Gastroesophageal sphincter (tissue), 3 donors: ENCODE measurements at regions not wholly inside any gene's neighbourhood (a gene's known extent, or its start where the extent isn't known, plus 50 kb on each side); places are given as distances from the start of the nearest gene placed in this dataset.

Experiments used
- EP300 ChIP-seq: sonication (generic); formaldehyde crosslinking; IDR thresholded peaks from one replicate; pipeline ENCODE4 v1.6.1; 2017; ENCODE audit warnings: antibody characterized with exemption, mild to moderate bottlenecking
- POLR2A ChIP-seq, 2 donors: fragments of 450-650 bp; IDR thresholded peaks; one replicate each; pipeline ENCODE4 v1.6.1; 2017; ENCODE audit warnings: antibody characterized with exemption in 2 of 2, mild to moderate bottlenecking in 2 of 2, moderate library complexity in 1 of 2
- POLR2AphosphoS5 ChIP-seq: sonication (generic); formaldehyde crosslinking; IDR thresholded peaks from one replicate; pipeline ENCODE4 v1.6.1; 2017; ENCODE audit warnings: antibody characterized with exemption
- TF ChIP-seq, protein P1 (sequence below), 4 experiments: fragments of 200-600 bp in 2 of 4; fragments of 450-650 bp in 2 of 4; sonication (generic) in 1 of 4; IDR thresholded peaks; one replicate each; pipeline ENCODE4 v1.5.1; 2017 to 2019; ENCODE audit warnings: antibody characterized with exemption in 4 of 4, mild to moderate bottlenecking in 2 of 4, moderate library complexity in 2 of 4

DNA sequence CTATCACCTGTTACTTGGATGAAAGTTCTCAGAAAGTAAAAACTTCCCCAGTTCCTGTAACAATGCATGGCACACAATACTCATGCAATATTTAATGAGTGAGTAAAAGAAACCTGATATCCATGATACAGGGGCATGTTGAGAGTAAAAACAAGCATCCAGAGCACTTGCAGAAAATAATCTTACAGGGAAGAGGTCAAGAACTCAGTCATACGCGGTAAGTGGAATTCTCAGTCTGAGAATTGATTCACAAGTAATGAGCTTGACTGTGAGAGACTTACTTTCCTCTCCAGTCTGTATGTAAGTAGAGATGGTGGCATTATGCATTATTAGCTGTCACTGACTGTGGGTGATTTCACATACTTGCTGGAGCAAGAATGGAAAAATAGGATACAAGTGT lies 976.9 kb downstream of the BRINP3 start:
- TF ChIP-seq, protein P1, sequence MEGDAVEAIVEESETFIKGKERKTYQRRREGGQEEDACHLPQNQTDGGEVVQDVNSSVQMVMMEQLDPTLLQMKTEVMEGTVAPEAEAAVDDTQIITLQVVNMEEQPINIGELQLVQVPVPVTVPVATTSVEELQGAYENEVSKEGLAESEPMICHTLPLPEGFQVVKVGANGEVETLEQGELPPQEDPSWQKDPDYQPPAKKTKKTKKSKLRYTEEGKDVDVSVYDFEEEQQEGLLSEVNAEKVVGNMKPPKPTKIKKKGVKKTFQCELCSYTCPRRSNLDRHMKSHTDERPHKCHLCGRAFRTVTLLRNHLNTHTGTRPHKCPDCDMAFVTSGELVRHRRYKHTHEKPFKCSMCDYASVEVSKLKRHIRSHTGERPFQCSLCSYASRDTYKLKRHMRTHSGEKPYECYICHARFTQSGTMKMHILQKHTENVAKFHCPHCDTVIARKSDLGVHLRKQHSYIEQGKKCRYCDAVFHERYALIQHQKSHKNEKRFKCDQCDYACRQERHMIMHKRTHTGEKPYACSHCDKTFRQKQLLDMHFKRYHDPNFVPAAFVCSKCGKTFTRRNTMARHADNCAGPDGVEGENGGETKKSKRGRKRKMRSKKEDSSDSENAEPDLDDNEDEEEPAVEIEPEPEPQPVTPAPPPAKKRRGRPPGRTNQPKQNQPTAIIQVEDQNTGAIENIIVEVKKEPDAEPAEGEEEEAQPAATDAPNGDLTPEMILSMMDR (IDR thresholded peaks at IDR 0.05): no peak
- TF ChIP-seq POLR2A (IDR thresholded peaks at IDR 0.05) (no peak), POLR2AphosphoS5 (no peak), EP300 (no peak)
